GM19328 (cell line): ENCODE measurements at regions not wholly inside any gene's neighbourhood (a gene's known extent, or its start where the extent isn't known, plus 50 kb on each side); places are given as distances from the start of the nearest gene placed in this dataset.

Experiments
- ATAC-seq: cut with Tn5 transposase; IDR thresholded peaks from one replicate; pipeline ENCODE4 v1.9.1; 2021; ENCODE audit warnings: mild to moderate bottlenecking, moderate library complexity; ENCODE audit not compliant: unreplicated experiment

- no peak for ATAC-seq
Measured at GRCh38 chr21:34022627-34023335, 50.6 kb upstream of the MRPS6 start.

- ATAC-seq: no peak
Measured at GRCh38 chr21:34021726-34022125, 51.7 kb upstream of the MRPS6 start.

GRCh38 chr21:34020983-34021553 is 52.3 kb upstream of the MRPS6 start:
- no peak for ATAC-seq

GRCh38 chr21:34020005-34020847 is 53.2 kb upstream of the MRPS6 start:
- ATAC-seq: peak; percentile 36

GRCh38 chr21:34019402-34019801 is 54.0 kb upstream of the MRPS6 start:
- no peak for ATAC-seq

- ATAC-seq: no peak
Measured at GRCh38 chr21:34018910-34019309, 54.5 kb upstream of the MRPS6 start.

GRCh38 chr21:34018185-34018584 is 55.2 kb upstream of the MRPS6 start:
- no peak for ATAC-seq

- peak; percentile 30 for ATAC-seq
Measured at GRCh38 chr21:34017039-34017961, 56.1 kb upstream of the MRPS6 start.

- ATAC-seq: no peak
Measured at GRCh38 chr21:34012640-34013039, 60.7 kb upstream of the MRPS6 start.

GRCh38 chr21:34011660-34012059 is 61.7 kb upstream of the MRPS6 start:
- no peak for ATAC-seq

- ATAC-seq: no peak
Measured at GRCh38 chr21:34009193-34009592, 64.2 kb upstream of the MRPS6 start.

- no peak for ATAC-seq
Measured at GRCh38 chr21:34008618-34009017, 64.8 kb upstream of the MRPS6 start.

GRCh38 chr21:34006611-34007168 is 66.7 kb upstream of the MRPS6 start:
- ATAC-seq: no peak

GRCh38 chr21:34004974-34005373 is 68.4 kb upstream of the MRPS6 start:
- no peak for ATAC-seq

- ATAC-seq: no peak
Measured at GRCh38 chr21:34004013-34004938, 69.1 kb upstream of the MRPS6 start.

GRCh38 chr21:34003428-34003827 is 70.0 kb upstream of the MRPS6 start:
- no peak for ATAC-seq

- no peak for ATAC-seq
Measured at GRCh38 chr21:34000375-34000774, 73.0 kb upstream of the MRPS6 start.

- no peak for ATAC-seq
Measured at GRCh38 chr21:33998809-33999208, 74.6 kb upstream of the MRPS6 start.

GRCh38 chr21:33998402-33998801 is 75.0 kb upstream of the MRPS6 start:
- ATAC-seq: no peak
